BE2C (cell line): ENCODE measurements at regions not wholly inside any gene's neighbourhood (a gene's known extent, or its start where the extent isn't known, plus 50 kb on each side); places are given as distances from the start of the nearest gene placed in this dataset.

Experiments used
- DNase-seq: peaks from one replicate; pipeline ENCODE4 v3.0.0-alpha.2; 2020
- H3K27me3 ChIP-seq: fragments of 250-450 bp; sonication (Bioruptor Pico); 2 replicates; pipeline ENCODE4 v1.5.1; 2020; ENCODE audit warnings: mild to moderate bottlenecking
- H3K36me3 ChIP-seq: fragments of 250-450 bp; sonication (Bioruptor Pico); 2 replicates; pipeline ENCODE4 v1.5.1; 2020; ENCODE audit warnings: mild to moderate bottlenecking
- H3K4me1 ChIP-seq: fragments of 250-450 bp; sonication (Bioruptor Pico); 2 replicates; pipeline ENCODE4 v1.5.1; 2020
- H3K4me3 ChIP-seq: 2 replicates; pipeline ENCODE4 v1.5.1; 2011; ENCODE audit warnings: low read depth, low read length
- H3K9me3 ChIP-seq: fragments of 250-450 bp; sonication (Bioruptor Pico); 2 replicates; pipeline ENCODE4 v1.5.1; 2020
- CTCF ChIP-seq: IDR thresholded peaks from 2 replicates; pipeline ENCODE4 v1.5.1; 2012; ENCODE audit warnings: mild to moderate bottlenecking, low read depth, low read length

- Histone ChIP-seq H3K36me3 (no peaks in the 10 kb centered on the region), H3K27me3 (peaks cover 21% of the 10 kb centered on the region), H3K4me3 (no peak overlapping the region), H3K4me1 (no peaks in the 10 kb centered on the region), H3K9me3 (no peaks in the 10 kb centered on the region)
- no peak for DNase-seq
- no peak for TF ChIP-seq CTCF
These were observed 267.4 kb upstream of the EXOC2 start for GRCh38 chr6:960356-960755.

GRCh38 chr6:958488-958887 lies 265.5 kb upstream of the EXOC2 start:
- no peaks in the 10 kb centered on the region for H3K9me3 ChIP-seq
- peaks cover 20% of the 10 kb centered on the region for H3K27me3 ChIP-seq
- no peaks in the 10 kb centered on the region for H3K36me3 ChIP-seq
- H3K4me3 ChIP-seq = no peak overlapping the region
- no peak for DNase-seq
- no peaks in the 10 kb centered on the region for H3K4me1 ChIP-seq
- no peak for TF ChIP-seq CTCF

- no peaks in the 10 kb centered on the region for H3K9me3 ChIP-seq
- no peak for DNase-seq
- no peak for TF ChIP-seq CTCF
- no peaks in the 10 kb centered on the region; the same call in 1 of the 2 replicates for H3K27me3 ChIP-seq
- no peaks in the 10 kb centered on the region for H3K36me3 ChIP-seq
- no peaks in the 10 kb centered on the region for H3K4me1 ChIP-seq
- no peak overlapping the region for H3K4me3 ChIP-seq
These were observed 258.7 kb upstream of the EXOC2 start for GRCh38 chr6:951399-952181.

- no peak for TF ChIP-seq CTCF
- no peaks in the 10 kb centered on the region for H3K4me1 ChIP-seq
- H3K9me3 ChIP-seq = no peaks in the 10 kb centered on the region
These were observed 254.4 kb upstream of the EXOC2 start for GRCh38 chr6:947235-947934.

GRCh38 chr6:946546-946945 lies 253.6 kb upstream of the EXOC2 start:
- TF ChIP-seq CTCF = no peak
- Histone ChIP-seq H3K36me3 (no peaks in the 10 kb centered on the region), H3K4me1 (no peaks in the 10 kb centered on the region), H3K9me3 (no peaks in the 10 kb centered on the region), H3K27me3 (no peaks in the 10 kb centered on the region), H3K4me3 (no peak overlapping the region)
- no peak for DNase-seq

More at GRCh38 chr6:947235-947934, 254.4 kb upstream of the EXOC2 start:
- no peak overlapping the region for H3K4me3 ChIP-seq
- H3K27me3 ChIP-seq = no peaks in the 10 kb centered on the region
- DNase-seq = no peak
- H3K36me3 ChIP-seq = no peaks in the 10 kb centered on the region
